ENCODE measurements at regions not wholly inside any gene's neighbourhood (a gene's known extent, or its start where the extent isn't known, plus 50 kb on each side); places are given as distances from the start of the nearest gene placed in this dataset.

DNA sequence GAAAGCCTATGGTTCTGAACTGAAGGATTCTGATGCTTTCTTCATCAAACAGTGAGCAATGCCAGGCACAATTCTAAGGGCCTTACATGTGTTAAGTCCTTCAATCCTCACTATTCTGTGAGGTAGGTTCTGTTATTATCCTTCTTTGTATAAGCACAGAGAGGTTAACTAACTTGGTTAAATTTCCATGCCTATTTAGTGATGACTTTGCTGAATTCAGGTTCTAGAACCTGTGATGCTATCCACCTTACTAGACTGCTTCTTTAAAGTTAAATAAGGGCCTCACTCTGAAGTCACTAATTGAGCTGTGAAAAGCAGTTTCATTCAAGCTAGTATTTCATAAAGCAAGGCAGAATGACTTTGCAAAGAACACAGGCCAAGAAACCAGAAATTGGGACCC is 138.9 kb upstream of the PARP11 start:
- DNase-seq (ENCODE audit: low read depth) = no peak
- no peak for TF ChIP-seq CTCF (IDR thresholded peaks at IDR 0.05; ENCODE audit: insufficient read depth, low read depth, low read length, missing control alignments)

DNA sequence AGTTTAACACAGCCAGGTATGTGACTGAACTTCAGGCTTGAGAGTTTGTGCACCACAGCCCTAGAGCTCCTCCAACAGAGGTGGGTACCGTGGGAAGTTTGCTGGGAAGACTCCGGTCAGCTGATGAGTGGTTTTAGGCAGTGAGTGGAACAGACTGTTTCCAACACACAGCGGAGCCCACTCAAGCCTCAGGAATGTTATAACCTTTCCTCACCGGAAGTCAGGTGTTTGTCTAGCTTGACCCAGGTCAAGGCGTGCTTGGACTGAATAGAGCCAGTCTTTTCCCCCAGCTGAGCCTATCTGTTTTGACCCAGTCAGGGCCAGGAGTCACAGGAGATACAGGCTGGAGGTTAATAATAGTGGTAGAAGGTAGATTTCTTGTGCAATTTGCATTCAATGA is 138.4 kb upstream of the PARP11 start:
- no peak for TF ChIP-seq CTCF (IDR thresholded peaks at IDR 0.05; ENCODE audit: insufficient read depth, low read depth, low read length, missing control alignments)
- no peak for DNase-seq (ENCODE audit: low read depth)
- H3K4me3 ChIP-seq (ENCODE audit: low read depth, low read length) = no peak overlapping the region

More for the DNA sequence above, 138.9 kb upstream of the PARP11 start:
- no peak overlapping the region for H3K4me3 ChIP-seq (ENCODE audit: low read depth, low read length)

DNA sequence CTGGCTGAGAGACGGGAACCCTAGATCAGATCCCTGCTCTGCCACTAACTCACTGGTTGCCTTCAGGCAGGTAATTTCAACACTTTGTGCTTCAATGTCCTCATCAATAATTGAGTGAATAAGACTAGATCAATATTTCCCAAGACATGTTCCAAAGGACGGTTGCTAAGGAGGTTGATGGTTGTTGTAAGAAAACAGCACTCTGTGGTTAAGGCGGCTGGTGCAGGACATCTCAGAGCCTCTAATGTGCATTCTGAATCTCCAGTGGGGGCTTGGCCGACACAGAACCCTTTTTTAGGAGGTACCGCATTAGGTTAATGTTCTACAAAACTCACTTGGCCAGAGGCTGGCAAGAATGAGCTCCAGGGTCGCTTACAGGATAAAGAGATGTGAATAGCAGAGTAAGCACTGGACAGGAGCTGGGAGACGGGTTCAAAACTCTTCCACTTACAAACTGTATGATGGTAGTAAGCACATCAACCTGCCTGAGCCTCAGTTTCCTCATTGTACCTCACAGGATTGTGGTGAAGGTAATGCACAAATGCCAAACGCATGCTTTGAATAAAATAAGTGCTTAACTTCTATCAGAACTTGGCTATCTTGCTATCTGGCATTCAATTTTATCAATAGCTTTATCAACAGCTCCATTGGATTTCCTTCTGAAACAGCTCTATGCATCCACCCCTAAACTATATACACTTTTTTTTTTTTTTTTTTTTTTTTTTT is 136.9 kb upstream of the PARP11 start:
- DNase-seq (ENCODE audit: low read depth) = no peak
- TF ChIP-seq CTCF (IDR thresholded peaks at IDR 0.05; ENCODE audit: insufficient read depth, low read depth, low read length, missing control alignments) = no peak
- no peak overlapping the region for H3K4me3 ChIP-seq (ENCODE audit: low read depth, low read length)

- H3K4me3 ChIP-seq (ENCODE audit: low read depth, low read length) = no peak overlapping the region
- no peak for TF ChIP-seq CTCF (IDR thresholded peaks at IDR 0.05; ENCODE audit: insufficient read depth, low read depth, low read length, missing control alignments)
- DNase-seq (ENCODE audit: low read depth) = no peak
These were observed 133.5 kb upstream of the PARP11 start for GRCh38 chr12:4006743-4007142.

DNA sequence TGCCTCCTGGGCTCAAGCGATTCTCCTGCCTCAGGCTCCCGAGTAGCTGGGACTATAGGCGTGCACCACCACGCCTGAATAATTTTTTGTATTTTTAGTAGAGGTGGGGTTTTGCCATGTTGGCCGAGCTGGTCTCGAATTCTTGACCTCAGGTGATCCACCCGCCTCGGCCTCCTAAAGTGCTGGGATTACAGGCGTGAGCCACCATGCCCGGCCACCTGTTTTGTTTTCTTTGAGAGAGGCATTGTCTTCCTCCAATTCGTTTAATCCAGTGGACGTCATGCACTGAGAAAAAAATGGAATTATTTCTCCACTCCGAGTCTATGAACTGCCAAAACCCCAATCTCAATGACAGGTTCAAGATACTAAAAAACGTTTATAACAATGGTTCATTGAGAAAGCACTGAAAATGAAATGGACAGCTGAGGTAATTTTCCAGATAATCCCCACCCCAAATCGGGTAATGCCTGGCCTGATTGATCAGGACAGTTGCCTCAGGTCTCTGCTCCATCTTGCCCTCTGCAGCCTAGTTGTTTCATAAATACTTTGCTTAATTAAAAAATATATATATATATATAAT is 132.7 kb upstream of the PARP11 start:
- no peak for DNase-seq (ENCODE audit: low read depth)
- H3K4me3 ChIP-seq (ENCODE audit: low read depth, low read length) = no peak overlapping the region
- TF ChIP-seq CTCF (IDR thresholded peaks at IDR 0.05; ENCODE audit: insufficient read depth, low read depth, low read length, missing control alignments) = no peak

DNA sequence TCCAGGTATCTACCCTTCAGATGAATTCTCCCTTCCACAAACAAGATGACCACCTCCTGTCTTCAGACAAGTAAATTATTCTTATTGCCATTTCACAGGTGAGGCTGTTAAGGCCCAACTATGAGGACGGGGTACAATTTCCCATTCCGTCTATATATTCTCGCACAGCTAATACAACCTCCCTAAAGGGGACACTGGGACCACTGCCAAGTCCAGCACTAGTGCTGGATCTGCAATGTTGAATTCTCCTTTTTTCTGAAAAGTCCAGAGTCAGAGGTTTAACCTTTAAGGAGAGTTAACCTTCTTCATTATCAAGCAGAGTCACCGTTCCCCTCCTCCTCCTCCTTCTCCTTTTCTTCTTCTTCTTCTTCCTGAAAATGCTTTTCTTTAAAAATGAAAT is 130.4 kb upstream of the PARP11 start:
- no peak overlapping the region for H3K4me3 ChIP-seq (ENCODE audit: low read depth, low read length)

More for the DNA sequence above, 130.4 kb upstream of the PARP11 start:
- no peak for DNase-seq (ENCODE audit: low read depth)
- no peak for TF ChIP-seq CTCF (IDR thresholded peaks at IDR 0.05; ENCODE audit: insufficient read depth, low read depth, low read length, missing control alignments)
